DND-41 (cell line): ENCODE measurements at regions not wholly inside any gene's neighbourhood (a gene's known extent, or its start where the extent isn't known, plus 50 kb on each side); places are given as distances from the start of the nearest gene placed in this dataset.
"Not testable (repeated sequence)": the region's sequence is repeated elsewhere in the genome, so short reads cannot be mapped to it uniquely, and the experiment has no call there.

ENCODE experiments used
- CTCF ChIP-seq: IDR thresholded peaks from 2 replicates; pipeline ENCODE4 v1.5.1; 2012; ENCODE audit warnings: borderline replicate concordance, low read length, moderate library complexity, mild to moderate bottlenecking; ENCODE audit not compliant: poor library complexity, severe bottlenecking; ENCODE audit errors: extremely low read depth
- EZH2 ChIP-seq: IDR thresholded peaks from 3 replicates; pipeline ENCODE4 v1.6.1; 2012; ENCODE audit warnings: borderline replicate concordance, low read depth, mild to moderate bottlenecking, moderate library complexity, low read length, inconsistent platforms; ENCODE audit not compliant: severe bottlenecking

GRCh38 chr9:24050239-24050638 lies 224.2 kb upstream of the ELAVL2 start:
- not testable (repeated sequence) for TF ChIP-seq CTCF, EZH2
